Colonic mucosa (tissue), 4 donors: ENCODE measurements at regions not wholly inside any gene's neighbourhood (a gene's known extent, or its start where the extent isn't known, plus 50 kb on each side); places are given as distances from the start of the nearest gene placed in this dataset.

Source experiments
- DNase-seq: peaks from one replicate; pipeline ENCODE4 v3.0.0-alpha.2; 2020
- H3K27ac ChIP-seq: fragments of 200-600 bp; one replicate; pipeline ENCODE4 v1.8.0; 2021
- H3K27me3 ChIP-seq: fragments of 200-600 bp; one replicate; pipeline ENCODE4 v1.8.0; 2021
- H3K36me3 ChIP-seq: fragments of 200-600 bp; one replicate; pipeline ENCODE4 v1.8.0; 2021
- H3K4me1 ChIP-seq: fragments of 200-600 bp; one replicate; pipeline ENCODE4 v1.8.0; 2021; ENCODE audit warnings: mild to moderate bottlenecking
- H3K4me3 ChIP-seq: fragments of 200-600 bp; one replicate; pipeline ENCODE4 v1.8.0; 2021
- H3K9ac ChIP-seq, 2 donors: one replicate each; pipeline ENCODE4 v1.7.0; 2013; ENCODE audit warnings: control low read depth in 2 of 2, low read depth in 2 of 2, low read length in 2 of 2
- H3K9me3 ChIP-seq: fragments of 200-600 bp; one replicate; pipeline ENCODE4 v1.8.0; 2021
- intact Hi-C: fragments of 100-400 bp; cut with DNase I; formaldehyde crosslinking; loops from one replicate; pipeline ENCODE4 v1.14.1; 2022
- TF ChIP-seq, protein P1 (sequence below): fragments of 200-600 bp; IDR thresholded peaks from one replicate; pipeline ENCODE4 v1.8.0; 2022; ENCODE audit warnings: antibody characterized with exemption, mild to moderate bottlenecking
- donor health status: healthy.
- donor health status: DM: no; HTN: no; CAD: no.
- donor health status: DM: no; HTN: no; CAD: no.

DNA sequence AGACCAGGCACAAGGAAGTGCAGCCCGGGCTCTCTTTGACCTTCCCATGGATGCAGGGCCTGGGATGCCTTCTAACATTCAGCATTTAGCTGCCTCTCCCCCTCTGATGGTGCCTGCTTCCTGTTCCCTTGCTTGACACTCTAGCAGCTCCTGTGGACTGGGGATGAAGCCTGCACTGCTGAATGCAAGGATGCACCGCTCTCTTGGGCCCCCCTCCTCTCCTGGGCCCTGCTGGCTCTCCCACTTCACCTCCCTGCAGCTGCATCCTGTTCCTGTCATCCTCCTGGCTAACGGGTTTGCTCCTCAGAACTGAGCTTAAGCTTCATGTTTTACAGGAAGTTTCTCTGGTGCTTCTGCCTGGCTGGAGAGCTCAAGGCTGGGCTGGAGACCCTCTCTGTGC is 254.1 kb downstream of the TSN start:
- intact Hi-C loops, result no loop called here
- TF ChIP-seq, protein P1, sequence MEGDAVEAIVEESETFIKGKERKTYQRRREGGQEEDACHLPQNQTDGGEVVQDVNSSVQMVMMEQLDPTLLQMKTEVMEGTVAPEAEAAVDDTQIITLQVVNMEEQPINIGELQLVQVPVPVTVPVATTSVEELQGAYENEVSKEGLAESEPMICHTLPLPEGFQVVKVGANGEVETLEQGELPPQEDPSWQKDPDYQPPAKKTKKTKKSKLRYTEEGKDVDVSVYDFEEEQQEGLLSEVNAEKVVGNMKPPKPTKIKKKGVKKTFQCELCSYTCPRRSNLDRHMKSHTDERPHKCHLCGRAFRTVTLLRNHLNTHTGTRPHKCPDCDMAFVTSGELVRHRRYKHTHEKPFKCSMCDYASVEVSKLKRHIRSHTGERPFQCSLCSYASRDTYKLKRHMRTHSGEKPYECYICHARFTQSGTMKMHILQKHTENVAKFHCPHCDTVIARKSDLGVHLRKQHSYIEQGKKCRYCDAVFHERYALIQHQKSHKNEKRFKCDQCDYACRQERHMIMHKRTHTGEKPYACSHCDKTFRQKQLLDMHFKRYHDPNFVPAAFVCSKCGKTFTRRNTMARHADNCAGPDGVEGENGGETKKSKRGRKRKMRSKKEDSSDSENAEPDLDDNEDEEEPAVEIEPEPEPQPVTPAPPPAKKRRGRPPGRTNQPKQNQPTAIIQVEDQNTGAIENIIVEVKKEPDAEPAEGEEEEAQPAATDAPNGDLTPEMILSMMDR, result no peak
- Histone ChIP-seq H3K4me3 (no peak overlapping the region), H3K9ac (no peak overlapping the region), H3K36me3 (no peaks in the 10 kb centered on the region), H3K27me3 (no peaks in the 10 kb centered on the region), H3K4me1 (no peaks in the 10 kb centered on the region), H3K27ac (no peak overlapping the region), H3K9me3 (no peaks in the 10 kb centered on the region)
- DNase-seq, result no peak

GRCh38 chr2:122011493-122012270 is 256.2 kb downstream of the TSN start:
- no peak overlapping the region for H3K9ac ChIP-seq
- H3K36me3 ChIP-seq, result no peaks in the 10 kb centered on the region
- H3K9me3 ChIP-seq, result no peaks in the 10 kb centered on the region
- TF ChIP-seq, protein P1, result no peak
- no peak overlapping the region for H3K27ac ChIP-seq
- H3K4me1 ChIP-seq, result no peaks in the 10 kb centered on the region
- no peaks in the 10 kb centered on the region for H3K27me3 ChIP-seq
- DNase-seq, result no peak
- intact Hi-C loops, result no loop called here
- no peak overlapping the region for H3K4me3 ChIP-seq

DNA sequence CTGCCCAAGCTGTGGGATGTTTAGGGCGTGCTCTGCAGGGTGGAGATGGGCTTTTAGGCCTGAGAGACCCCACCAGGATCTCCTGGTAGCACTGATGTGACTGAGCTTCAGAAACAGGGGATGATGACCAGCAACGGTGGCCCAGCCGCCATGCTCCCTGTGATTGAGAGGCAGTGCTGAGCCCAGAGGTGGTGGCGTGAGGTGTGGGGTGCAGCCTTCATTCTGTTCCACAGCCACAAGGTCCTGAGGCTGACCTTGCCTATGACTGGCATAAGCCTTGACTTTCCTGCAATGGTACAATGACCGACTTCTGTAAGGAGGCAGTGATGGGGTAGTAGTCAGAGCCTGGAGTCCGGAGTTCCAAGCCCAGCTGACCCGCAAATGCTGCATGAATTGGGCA is 263.3 kb downstream of the TSN start:
- Histone ChIP-seq H3K9me3 (no peaks in the 10 kb centered on the region), H3K27me3 (no peaks in the 10 kb centered on the region), H3K27ac (no peak overlapping the region), H3K4me1 (no peaks in the 10 kb centered on the region), H3K36me3 (no peaks in the 10 kb centered on the region), H3K4me3 (no peak overlapping the region), H3K9ac (no peak overlapping the region)
- intact Hi-C loops, result no loop called here
- DNase-seq, result no peak
- TF ChIP-seq, protein P1, result no peak

- TF ChIP-seq, protein P1, result no peak
- Histone ChIP-seq H3K9ac (no peak overlapping the region), H3K4me3 (no peak overlapping the region), H3K27ac (no peak overlapping the region), H3K4me1 (no peaks in the 10 kb centered on the region), H3K9me3 (no peaks in the 10 kb centered on the region), H3K36me3 (no peaks in the 10 kb centered on the region), H3K27me3 (no peaks in the 10 kb centered on the region)
- DNase-seq, result peak; percentile 72
- intact Hi-C loops, result no loop called here
These were observed 264.3 kb downstream of the TSN start for GRCh38 chr2:122019724-122020123.

DNA sequence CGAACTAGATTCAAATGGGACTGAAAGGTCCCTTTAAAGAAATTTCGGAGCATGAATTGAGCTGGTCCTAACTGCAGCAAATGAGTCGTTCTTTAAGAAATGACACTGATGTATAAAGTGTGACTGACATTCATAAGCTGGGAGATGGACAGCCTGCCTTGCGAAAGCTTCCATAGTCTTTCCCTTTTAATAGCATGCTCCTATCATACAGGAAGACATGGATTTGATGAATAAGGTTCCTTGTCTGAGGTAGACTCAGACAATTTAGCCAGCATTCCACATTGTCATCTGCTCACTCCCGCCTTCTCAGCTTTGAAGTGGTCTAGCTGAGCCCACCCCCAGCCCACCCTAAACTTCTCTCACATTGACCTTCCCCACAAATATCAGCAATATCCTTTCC is 264.9 kb downstream of the TSN start:
- no peaks in the 10 kb centered on the region for H3K9me3 ChIP-seq
- intact Hi-C loops, result no loop called here
- no peaks in the 10 kb centered on the region for H3K27me3 ChIP-seq
- TF ChIP-seq, protein P1, result no peak
- no peak overlapping the region for H3K4me3 ChIP-seq
- H3K4me1 ChIP-seq, result no peaks in the 10 kb centered on the region
- no peak overlapping the region for H3K27ac ChIP-seq
- no peak for DNase-seq
- no peak overlapping the region for H3K9ac ChIP-seq
- no peaks in the 10 kb centered on the region for H3K36me3 ChIP-seq
